Lung (tissue), 11 donors: ENCODE measurements at regions not wholly inside any gene's neighbourhood (a gene's known extent, or its start where the extent isn't known, plus 50 kb on each side); places are given as distances from the start of the nearest gene placed in this dataset.
A peak's percentile ranks its signal among the peaks of the same experiment; 100 is the strongest.
"Not testable (repeated sequence)": the region's sequence is repeated elsewhere in the genome, so short reads cannot be mapped to it uniquely, and the experiment has no call there.

ENCODE experiments used
- ATAC-seq: fragments of 200-7000 bp; cut with Tn5 transposase; one replicate; pipeline ENCODE4 v1.9.1; 2020; ENCODE audit warnings: moderate number of reproducible peaks; ENCODE audit not compliant: insufficient read depth, low FRiP score
- DNase-seq, 3 donors: peaks; one replicate each; pipeline ENCODE4 v3.0.0-alpha.2; 2013 to 2017
- H3K27ac ChIP-seq, 2 donors: one replicate each; pipeline ENCODE4 v1.5.1; 2013; ENCODE audit warnings: mild to moderate bottlenecking in 2 of 2, moderate library complexity in 2 of 2, control low read depth in 1 of 2, inconsistent platforms in 1 of 2, low read depth in 1 of 2, low read length in 1 of 2
- H3K27me3 ChIP-seq, 3 donors: one replicate each; pipeline ENCODE4 v1.5.1; 2013; ENCODE audit warnings: low read length in 2 of 3; ENCODE audit not compliant: control insufficient read depth in 3 of 3, insufficient read depth in 3 of 3
- H3K36me3 ChIP-seq, 4 donors: one replicate each; pipeline ENCODE4 v1.5.1; 2013; ENCODE audit warnings: low read length in 4 of 4, mild to moderate bottlenecking in 1 of 4, moderate library complexity in 1 of 4; ENCODE audit not compliant: control insufficient read depth in 4 of 4, insufficient read depth in 4 of 4
- H3K4me1 ChIP-seq, 5 donors: one replicate each; pipeline ENCODE4 v1.5.1; 2013; ENCODE audit warnings: low read length in 5 of 5, mild to moderate bottlenecking in 2 of 5, moderate library complexity in 1 of 5; ENCODE audit not compliant: control insufficient read depth in 5 of 5, insufficient read depth in 5 of 5
- H3K4me3 ChIP-seq: one replicate; pipeline ENCODE4 v1.5.1; 2013; ENCODE audit warnings: mild to moderate bottlenecking, control low read depth, moderate library complexity
- H3K9ac ChIP-seq, 2 donors: one replicate each; pipeline ENCODE4 v1.5.1; 2013; ENCODE audit warnings: low read length in 2 of 2, control low read depth in 1 of 2; ENCODE audit not compliant: insufficient read depth in 1 of 2
- H3K9me3 ChIP-seq, 4 donors: one replicate each; pipeline ENCODE4 v1.5.1; 2013; ENCODE audit warnings: low read length in 3 of 4, mild to moderate bottlenecking in 1 of 4, moderate library complexity in 1 of 4; ENCODE audit not compliant: control insufficient read depth in 4 of 4, insufficient read depth in 3 of 4
- WGBS, 2 donors: extraction: QIAGEN DNeasy Blood & Tissue Kit; methylation state at CpG; one replicate each; pipeline ENCODE4 v1.1.7; 2013; 5-methylcytosine and 5-hydroxymethylcytosine counted together
- TF ChIP-seq, protein P1 (sequence below): IDR thresholded peaks from 2 replicates; pipeline ENCODE4 v1.5.1; 2012; ENCODE audit warnings: mild to moderate bottlenecking; ENCODE audit errors: control extremely low read depth, extremely low read depth
- donor health status: control.
- donor health status: control.
- donor health status: Bipolar disorder and iron deficiency.
- donor health status: healthy.
- donor health status: DM: yes; HTN: yes; CAD: no.

DNA sequence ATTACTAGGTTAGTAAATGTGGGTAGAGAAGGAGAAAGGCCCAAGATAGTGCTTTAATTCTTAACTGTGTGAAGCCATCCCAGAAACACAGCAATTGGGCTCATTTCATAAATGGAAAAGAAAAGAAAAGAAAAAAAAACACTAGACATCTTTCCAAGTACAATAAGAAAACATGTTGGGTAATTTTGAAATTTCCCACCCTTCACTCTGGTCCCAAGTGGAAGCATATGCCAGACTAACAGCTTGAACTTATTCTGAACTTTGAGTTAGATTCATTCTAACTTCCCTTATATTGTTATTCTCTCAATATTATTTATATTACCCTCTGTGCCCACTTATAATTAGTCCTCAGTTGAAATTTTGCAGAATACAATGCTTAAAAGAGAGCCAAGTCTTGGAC is 113.4 kb upstream of the GHR start:
- Histone ChIP-seq H3K4me1 (no peaks in the 10 kb centered on the region), H3K27me3 (no peaks in the 10 kb centered on the region), H3K36me3 (no peaks in the 10 kb centered on the region), H3K27ac (no peak overlapping the region), H3K9ac (no peak overlapping the region), H3K9me3 (no peaks in the 10 kb centered on the region), H3K4me3 (no peak overlapping the region)
- ATAC-seq (no peak), DNase-seq (peak in 1 of 3 donors; percentile 4)
- TF ChIP-seq, protein P1, sequence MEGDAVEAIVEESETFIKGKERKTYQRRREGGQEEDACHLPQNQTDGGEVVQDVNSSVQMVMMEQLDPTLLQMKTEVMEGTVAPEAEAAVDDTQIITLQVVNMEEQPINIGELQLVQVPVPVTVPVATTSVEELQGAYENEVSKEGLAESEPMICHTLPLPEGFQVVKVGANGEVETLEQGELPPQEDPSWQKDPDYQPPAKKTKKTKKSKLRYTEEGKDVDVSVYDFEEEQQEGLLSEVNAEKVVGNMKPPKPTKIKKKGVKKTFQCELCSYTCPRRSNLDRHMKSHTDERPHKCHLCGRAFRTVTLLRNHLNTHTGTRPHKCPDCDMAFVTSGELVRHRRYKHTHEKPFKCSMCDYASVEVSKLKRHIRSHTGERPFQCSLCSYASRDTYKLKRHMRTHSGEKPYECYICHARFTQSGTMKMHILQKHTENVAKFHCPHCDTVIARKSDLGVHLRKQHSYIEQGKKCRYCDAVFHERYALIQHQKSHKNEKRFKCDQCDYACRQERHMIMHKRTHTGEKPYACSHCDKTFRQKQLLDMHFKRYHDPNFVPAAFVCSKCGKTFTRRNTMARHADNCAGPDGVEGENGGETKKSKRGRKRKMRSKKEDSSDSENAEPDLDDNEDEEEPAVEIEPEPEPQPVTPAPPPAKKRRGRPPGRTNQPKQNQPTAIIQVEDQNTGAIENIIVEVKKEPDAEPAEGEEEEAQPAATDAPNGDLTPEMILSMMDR: no peak

DNA sequence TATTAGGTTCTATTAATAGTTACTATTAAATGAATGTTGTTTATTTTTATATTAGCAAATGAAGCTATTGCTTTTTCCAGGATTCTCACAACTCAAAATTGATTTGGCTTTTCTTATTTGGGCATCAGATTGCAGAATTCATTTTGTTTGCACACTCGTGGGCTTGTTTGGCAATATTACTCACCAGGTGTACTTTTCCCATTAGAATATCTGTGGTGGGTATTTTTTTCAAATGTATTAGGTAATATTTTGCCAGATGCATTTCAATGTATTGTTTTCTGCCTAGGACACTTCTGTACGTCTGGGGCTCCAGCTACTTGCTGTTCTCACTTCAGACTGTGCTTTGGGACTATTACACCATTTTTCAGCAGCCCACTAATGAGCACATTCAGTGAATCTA is 108.0 kb upstream of the GHR start:
- WGBS, 2 donors: 47 to 67% methylated on average over 2 of the region's 2 CpGs
- ATAC-seq (no peak), DNase-seq (no peak)
- Histone ChIP-seq H3K36me3 (no peaks in the 10 kb centered on the region), H3K27ac (no peak overlapping the region), H3K4me1 (no peaks in the 10 kb centered on the region), H3K9me3 (peaks cover 0 to 6% (median under 1%) of the 10 kb centered on the region in 4 donors), H3K27me3 (no peaks in the 10 kb centered on the region), H3K4me3 (no peak overlapping the region), H3K9ac (no peak overlapping the region)
- TF ChIP-seq, protein P1: no peak

DNA sequence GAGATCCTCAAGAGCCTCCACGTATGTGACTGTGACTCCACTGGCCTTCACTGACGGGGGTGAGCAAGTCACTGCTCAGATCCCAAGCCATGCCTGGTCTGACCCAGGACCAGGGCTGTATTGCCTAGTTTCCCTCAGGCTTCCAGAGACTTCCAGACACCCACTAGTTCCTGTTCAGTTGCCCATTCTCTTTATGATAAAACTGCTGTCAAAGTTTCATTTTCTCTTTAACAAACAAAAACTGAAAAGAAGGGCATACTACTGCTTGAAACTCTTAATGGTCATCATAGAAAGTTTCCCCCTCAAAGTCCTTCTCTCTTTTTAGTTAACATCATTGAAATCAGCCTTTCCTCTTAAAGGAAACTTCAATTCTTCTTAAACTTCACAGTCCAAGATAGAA is 105.7 kb upstream of the GHR start:
- no peaks in the 10 kb centered on the region for H3K36me3 ChIP-seq
- H3K27me3 ChIP-seq: no peaks in the 10 kb centered on the region
- no peaks in the 10 kb centered on the region for H3K4me1 ChIP-seq
- DNase-seq (no peak), ATAC-seq (no peak)
- H3K27ac ChIP-seq: no peak overlapping the region
- H3K4me3 ChIP-seq: no peak overlapping the region
- TF ChIP-seq, protein P1: no peak
- peaks cover 0 to 6% (median under 1%) of the 10 kb centered on the region in 4 donors for H3K9me3 ChIP-seq
- WGBS, 2 donors: 80 to 83% methylated on average over 2 of the region's 2 CpGs
- H3K9ac ChIP-seq: no peak overlapping the region

DNA sequence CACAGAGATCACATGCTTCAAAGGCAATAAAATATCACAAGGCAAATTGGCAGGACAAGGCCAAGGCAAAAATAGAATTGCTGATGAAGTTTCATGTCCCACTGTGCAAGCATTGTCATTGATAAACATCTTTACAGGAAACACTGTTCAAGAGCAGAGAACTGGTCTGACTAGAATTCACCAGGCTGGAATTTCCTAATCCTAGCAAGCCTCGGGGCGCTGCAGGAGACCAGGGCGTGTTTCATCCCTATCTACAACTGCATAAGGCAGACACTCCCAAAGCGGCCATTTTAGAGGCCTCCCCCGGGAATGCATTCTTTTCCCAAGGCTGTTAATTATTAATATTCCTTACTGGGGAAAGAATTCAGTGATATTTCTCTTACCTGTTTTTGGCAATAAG is 103.7 kb upstream of the GHR start:
- H3K4me1 ChIP-seq, H3K36me3 ChIP-seq: not testable (repeated sequence)
- WGBS, 2 donors: 84 to 86% methylated on average over 5 of the region's 5 CpGs

More for the DNA sequence above, 103.7 kb upstream of the GHR start:
- not testable (repeated sequence) for H3K27ac ChIP-seq, DNase-seq, H3K9me3 ChIP-seq, ATAC-seq, H3K9ac ChIP-seq, H3K4me3 ChIP-seq, H3K27me3 ChIP-seq
